Left hindlimb (tissue), 1 donor: ENCODE measurements at regions not wholly inside any gene's neighbourhood (a gene's known extent, or its start where the extent isn't known, plus 50 kb on each side); places are given as distances from the start of the nearest gene placed in this dataset.

ENCODE experiments used
- DNase-seq: peaks from one replicate; pipeline ENCODE4 v3.0.0-alpha.2; 2018

GRCh38 chr10:88083597-88083989, 220.2 kb downstream of the PTEN start:
- DNase-seq: no peak

GRCh38 chr10:88086187-88086960, 222.9 kb downstream of the PTEN start:
- no peak for DNase-seq

- no peak for DNase-seq
Measured at GRCh38 chr10:88088441-88089340, 225.3 kb downstream of the PTEN start.

- DNase-seq: no peak
Measured at GRCh38 chr10:88089498-88089897, 226.1 kb downstream of the PTEN start.

GRCh38 chr10:88090568-88091214, 227.3 kb downstream of the PTEN start:
- no peak for DNase-seq

DNA sequence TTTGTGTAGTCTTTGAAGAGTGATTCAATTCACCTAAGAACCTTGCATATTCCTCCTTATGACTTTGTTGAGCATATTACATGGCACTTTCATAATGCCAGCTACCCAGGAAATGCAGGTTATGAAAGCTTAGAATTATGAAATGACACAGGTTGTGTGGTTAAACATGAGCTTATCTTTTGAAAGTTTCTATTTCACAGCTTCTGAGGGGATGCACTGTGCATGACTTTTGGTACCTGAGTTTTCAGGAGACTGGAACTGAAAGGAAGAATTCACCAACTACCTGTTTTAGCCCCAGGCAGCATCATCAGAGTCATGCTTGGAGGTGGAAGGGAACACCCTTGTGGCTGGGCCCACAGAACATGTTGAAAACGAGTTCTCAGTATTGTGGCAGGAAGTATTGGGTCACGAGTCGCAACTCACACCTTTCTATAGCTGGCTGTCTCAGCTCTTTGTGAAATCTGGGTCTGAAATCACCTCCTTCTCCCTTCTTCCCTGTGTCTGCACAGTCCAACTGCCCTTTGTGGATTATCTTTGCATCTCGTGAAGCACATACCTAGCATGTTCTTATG, 228.2 kb downstream of the PTEN start:
- no peak for DNase-seq

- DNase-seq: no peak
Measured at GRCh38 chr10:88092265-88092664, 228.8 kb downstream of the PTEN start.

DNA sequence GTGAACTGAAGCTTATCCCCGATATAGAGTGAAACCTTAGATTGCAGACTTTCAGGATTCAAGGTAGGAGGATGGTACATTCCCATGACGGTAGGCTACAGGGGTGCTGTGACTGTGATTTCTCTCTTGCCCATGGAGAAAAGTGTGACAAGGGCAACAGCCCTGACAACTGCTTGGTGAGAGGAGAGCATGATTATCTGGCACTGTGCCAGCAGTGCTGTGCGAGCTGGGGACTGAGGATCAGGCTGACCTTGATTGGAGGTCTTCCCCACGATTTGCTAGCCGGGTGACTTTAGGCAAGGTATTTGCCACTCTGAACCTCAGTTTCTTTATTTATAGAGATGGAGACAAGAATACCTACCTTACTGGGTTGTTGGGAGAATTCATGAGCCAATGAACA, 229.5 kb downstream of the PTEN start:
- no peak for DNase-seq

DNA sequence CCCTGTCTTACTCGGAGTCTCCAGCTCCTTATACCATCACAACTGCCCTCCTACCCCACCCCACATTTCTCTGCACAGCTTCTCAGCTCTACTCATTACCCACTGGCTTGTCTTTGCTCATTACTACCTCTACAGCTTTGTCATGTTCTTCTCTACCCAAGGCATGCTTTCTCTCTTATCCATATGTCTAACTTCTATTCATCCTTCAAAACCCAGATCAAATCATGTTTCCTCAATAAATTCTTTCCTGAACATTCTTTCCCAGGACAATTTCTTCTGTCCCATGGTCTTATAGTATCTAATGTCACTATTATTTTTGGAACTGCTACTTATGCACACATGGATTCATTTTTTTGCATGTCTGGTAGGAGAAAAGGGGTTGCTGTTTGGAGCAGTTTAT, 231.4 kb downstream of the PTEN start:
- no peak for DNase-seq

GRCh38 chr10:88095223-88095721, 231.8 kb downstream of the PTEN start:
- DNase-seq: peak; percentile 60

GRCh38 chr10:88095778-88096431, 232.5 kb downstream of the PTEN start:
- DNase-seq: no peak

- no peak for DNase-seq
Measured at GRCh38 chr10:88097092-88097516, 233.7 kb downstream of the PTEN start.

DNA sequence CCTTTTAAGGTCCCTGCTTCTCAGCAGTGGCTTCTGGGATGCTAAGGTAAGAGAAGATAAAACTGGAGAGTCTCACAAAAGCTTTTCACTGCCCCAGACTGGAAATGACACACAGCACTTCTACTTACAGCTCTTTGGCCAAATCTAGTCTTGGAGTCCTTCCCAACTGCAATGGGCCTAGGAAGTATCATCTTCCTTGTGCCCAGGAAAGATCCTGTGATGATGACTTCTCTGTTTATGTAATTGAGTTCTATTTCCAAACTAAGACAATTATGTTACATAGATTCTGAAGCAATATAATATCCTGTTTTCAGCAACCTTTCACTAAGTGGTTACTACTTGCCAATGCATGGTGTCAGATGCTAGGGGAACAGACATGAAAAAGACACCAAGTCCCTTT, 234.1 kb downstream of the PTEN start:
- DNase-seq: no peak

- DNase-seq: no peak
Measured at GRCh38 chr10:88100281-88100680, 236.9 kb downstream of the PTEN start.

DNA sequence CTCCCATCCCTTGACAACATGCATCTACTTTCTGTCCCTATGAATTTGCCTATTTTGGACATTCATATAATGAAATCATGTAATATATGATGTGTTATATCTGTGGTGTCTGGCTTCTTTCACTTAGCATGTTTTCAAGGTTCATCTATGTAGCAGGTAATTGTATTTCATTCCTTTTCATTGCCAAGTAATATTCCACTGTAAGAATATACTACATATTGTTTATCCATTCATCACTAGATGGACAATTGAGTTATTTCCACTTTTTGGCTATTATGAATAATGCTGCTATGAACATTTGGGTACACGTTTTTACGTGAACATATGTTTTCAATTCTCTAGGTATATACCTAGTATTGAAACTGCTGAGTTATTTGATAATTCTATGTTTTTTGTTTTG, 238.2 kb downstream of the PTEN start:
- DNase-seq: no peak

- no peak for DNase-seq
Measured at GRCh38 chr10:88103576-88103975, 240.2 kb downstream of the PTEN start.

DNA sequence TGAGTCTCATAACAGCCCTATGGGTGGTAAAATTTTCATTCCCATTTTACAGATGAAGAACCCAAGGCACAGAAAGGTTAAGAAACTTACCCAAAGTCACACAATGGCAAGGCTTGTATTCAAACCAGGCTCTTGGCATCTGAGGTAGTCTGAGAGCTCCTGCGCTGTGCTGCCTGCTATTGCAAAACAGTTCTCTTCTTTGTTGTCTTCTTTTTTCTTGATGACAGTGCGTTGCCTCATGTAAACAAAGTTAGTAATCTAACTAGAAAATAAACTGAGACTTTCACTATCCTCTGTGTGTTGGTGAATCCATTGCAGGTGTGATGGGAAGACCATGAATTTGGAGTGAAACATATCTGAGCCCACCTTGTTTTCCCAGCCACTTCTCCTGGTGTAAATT, 240.8 kb downstream of the PTEN start:
- DNase-seq: no peak

DNA sequence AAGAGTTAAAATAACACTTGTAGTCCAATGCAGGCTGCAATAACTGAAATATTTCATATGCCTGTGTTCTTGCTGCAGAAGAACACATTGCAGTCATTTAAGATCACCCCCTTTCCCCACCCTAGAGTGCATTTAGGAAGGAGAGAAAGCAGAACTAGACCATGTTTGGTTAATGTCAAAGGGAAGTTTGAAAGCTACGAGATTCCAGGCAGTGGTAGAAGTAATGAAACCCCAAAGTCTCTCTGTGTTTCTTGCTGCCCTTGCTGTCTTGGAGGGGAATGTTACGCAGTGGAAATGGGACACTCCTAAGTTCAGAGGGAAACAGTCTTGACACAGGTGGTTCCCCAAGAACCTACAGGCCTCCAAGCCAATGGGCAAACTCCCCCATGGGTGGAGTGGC, 242.9 kb downstream of the PTEN start:
- DNase-seq: no peak

DNA sequence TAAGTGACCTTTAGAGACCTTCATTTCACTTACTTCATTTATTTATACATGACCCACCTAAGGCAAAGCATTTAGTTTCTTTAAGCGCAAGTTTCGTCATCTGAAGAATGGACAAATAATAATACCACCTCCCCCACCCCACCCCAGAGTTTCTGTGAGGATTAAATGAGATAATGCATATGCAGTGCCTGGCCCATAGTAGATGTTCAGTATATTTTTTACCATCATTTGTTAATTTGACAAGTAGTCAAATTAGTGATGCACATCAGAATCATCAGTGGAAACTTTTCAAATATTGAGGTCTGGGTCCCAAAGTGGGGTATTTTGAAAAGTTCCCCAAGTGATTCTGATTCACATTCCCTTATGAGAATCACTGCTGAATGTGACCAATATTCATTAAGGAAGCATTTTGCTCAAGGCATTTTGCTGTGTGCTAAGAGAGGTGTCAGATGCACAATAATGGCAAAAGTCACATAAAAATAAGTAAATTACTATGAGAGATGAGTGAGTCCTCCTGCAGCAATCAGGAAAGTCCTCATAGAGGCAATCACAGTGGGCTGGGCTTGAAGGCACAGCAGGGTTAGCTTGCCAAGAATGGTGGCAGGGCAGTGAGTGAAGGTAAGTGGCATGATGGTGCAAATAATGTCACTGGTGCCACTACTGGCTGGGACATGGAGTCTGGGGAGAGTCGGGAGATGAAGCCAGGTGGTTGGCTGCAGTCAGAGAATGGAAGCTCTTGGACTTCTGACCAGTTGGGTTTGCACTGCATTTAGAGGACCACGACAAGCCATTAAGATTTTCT, 244.1 kb downstream of the PTEN start:
- no peak for DNase-seq

- DNase-seq: no peak
Measured at GRCh38 chr10:88108115-88108610, 244.7 kb downstream of the PTEN start.

DNA sequence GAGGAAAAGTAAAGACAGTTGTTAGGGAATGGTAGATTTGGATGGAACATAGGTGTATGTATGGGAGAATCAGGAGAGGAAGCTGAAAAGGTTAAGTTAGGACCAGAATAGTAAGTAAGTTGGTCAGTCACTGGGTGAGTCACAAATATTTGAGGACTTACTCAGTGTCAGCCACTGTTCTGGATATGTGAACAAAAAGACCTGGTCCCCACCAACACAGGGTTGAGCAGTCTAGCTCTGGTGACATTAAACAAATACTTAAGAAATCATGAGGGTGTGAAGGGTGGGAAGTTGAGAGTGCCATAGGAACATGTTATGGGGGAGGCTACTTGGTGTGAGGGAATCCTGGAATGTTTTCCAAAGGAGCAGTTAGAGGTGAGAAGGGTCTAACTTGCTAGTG, 246.9 kb downstream of the PTEN start:
- no peak for DNase-seq
